ENCODE measurements at regions not wholly inside any gene's neighbourhood (a gene's known extent, or its start where the extent isn't known, plus 50 kb on each side); places are given as distances from the start of the nearest gene placed in this dataset.

- H3K27ac ChIP-seq, result no peak overlapping the region
- TF ChIP-seq CTCF (conservative IDR thresholded peaks at IDR 0.05) (no peak), ZFX (IDR thresholded peaks at IDR 0.05) (no peak)
Observed at GRCh38 chr2:5325523-5325922, 366.7 kb upstream of the SOX11 start.

DNA sequence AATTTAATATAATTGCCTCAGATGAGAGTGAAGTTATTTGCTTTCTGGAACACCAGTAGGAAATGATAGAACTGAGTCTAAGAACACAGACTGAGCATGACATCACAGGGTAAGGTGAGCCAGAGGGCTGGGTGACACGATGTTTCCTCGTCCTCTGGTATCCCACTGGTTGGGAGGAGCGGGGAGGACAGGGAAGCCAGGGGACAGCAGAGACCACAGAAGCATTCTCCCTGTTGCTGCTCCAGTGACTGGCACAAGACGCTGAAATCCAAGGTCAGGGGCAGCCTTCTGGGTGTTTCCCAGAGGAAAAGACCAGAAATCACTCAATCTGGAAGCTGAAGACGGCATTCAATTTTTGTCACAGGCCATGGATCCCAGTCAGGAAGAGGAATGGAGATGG lies 363.4 kb upstream of the SOX11 start:
- TF ChIP-seq CTCF (conservative IDR thresholded peaks at IDR 0.05), result no peak
- no peak for TF ChIP-seq ZFX (IDR thresholded peaks at IDR 0.05)
- no peak overlapping the region for H3K27ac ChIP-seq

- TF ChIP-seq CTCF (conservative IDR thresholded peaks at IDR 0.05), result no peak
- TF ChIP-seq ZFX (IDR thresholded peaks at IDR 0.05), result no peak
- no peak overlapping the region for H3K27ac ChIP-seq
Observed at GRCh38 chr2:5329763-5330162, 362.4 kb upstream of the SOX11 start.

DNA sequence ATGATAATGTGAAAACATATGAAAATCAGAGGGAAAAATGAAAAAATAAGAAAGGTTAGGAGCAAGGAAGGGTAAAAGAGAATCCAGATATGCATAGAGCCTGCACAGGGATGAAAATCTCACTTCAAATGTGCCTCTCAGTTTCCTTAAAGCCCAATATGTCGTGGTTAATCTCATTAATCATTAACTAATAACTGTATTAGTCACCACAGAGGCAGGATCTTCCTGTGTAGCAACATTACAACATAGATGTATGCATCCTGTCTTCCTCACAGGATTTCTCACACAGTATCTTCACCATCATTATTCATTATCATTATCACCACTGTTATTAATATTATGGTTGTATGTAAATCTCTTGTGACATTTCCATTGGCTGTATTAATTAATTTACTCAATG lies 361.2 kb upstream of the SOX11 start:
- H3K27ac ChIP-seq, result no peak overlapping the region
- TF ChIP-seq ZFX (IDR thresholded peaks at IDR 0.05) (no peak), CTCF (conservative IDR thresholded peaks at IDR 0.05) (no peak)

- no peak overlapping the region for H3K27ac ChIP-seq
- no peak for TF ChIP-seq ZFX (IDR thresholded peaks at IDR 0.05)
- no peak for TF ChIP-seq CTCF (conservative IDR thresholded peaks at IDR 0.05)
Observed at GRCh38 chr2:5332925-5333324, 359.3 kb upstream of the SOX11 start.

GRCh38 chr2:5339473-5339872 lies 352.7 kb upstream of the SOX11 start:
- no peak for TF ChIP-seq CTCF (conservative IDR thresholded peaks at IDR 0.05)
- TF ChIP-seq ZFX (IDR thresholded peaks at IDR 0.05), result no peak
- no peak overlapping the region for H3K27ac ChIP-seq

DNA sequence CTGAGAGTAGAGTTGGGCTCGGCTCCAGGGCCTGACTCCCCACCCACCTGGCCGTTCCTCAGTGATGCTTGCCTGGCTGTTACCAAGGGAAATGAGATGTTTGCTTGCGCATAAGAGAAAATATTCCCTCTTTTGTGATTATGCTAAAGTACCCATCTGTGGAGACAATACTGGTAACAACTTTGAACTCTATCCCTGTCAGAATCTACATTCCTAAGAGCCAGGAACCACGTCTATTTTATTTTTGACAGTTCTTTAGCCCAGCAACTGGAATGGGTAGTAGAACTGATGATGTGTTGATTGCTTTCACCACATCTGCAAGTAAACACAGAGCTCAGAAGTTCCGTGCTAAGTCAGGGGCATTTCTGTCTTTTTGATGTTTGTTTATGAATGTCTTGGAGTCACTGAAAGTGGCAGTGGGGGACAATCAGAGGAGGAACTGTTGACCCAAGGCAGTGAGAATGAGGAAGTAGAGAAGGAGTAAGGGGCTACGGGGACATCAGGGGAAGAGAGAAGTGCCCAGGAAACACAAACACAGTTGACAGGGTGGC lies 348.3 kb upstream of the SOX11 start:
- no peak overlapping the region for H3K27ac ChIP-seq
- TF ChIP-seq CTCF (conservative IDR thresholded peaks at IDR 0.05), result no peak
- TF ChIP-seq ZFX (IDR thresholded peaks at IDR 0.05), result no peak

All from C4-2B (cell line).